HepG2 (cell line): ENCODE measurements at regions not wholly inside any gene's neighbourhood (a gene's known extent, or its start where the extent isn't known, plus 50 kb on each side); places are given as distances from the start of the nearest gene placed in this dataset.

Source experiments
- ATAC-seq: fragments of 200-7000 bp; cut with Tn5 transposase; 3 replicates; pipeline ENCODE4 v1.9.1; 2020; ENCODE audit warnings: mild to moderate bottlenecking, moderate library complexity
- BruUV-seq: library from RNA; stranded (reverse); fragments of 400-500 nt; replicated peaks from 2 replicates; lab custom pipeline; 2021; lab: Mats Ljungman, UMichigan
- CTCF ChIA-PET: fragments of 300-600 bp; formaldehyde crosslinking; extraction: SDS; loops from one replicate; lab custom pipeline; 2021; ENCODE audit warnings: low total read pairs, inconsistent platforms, low intra/inter-chr PET ratio; lab: Yijun Ruan, JAX
- POLR2A ChIA-PET: fragments of 350-600 bp; sonication (Branson Sonifier 250); formaldehyde crosslinking; loops from one replicate; lab custom pipeline; 2020; ENCODE audit warnings: antibody characterized with exemption, inconsistent platforms; lab: Yijun Ruan, JAX
- DNase-seq: peaks from one replicate; pipeline ENCODE4 v3.0.0-alpha.2; 2015; ENCODE audit warnings: low spot score
- FAIRE-seq: peaks from 3 replicates; lab custom pipeline; 2011; peaks lifted over from hg19 to GRCh38; lab: Jason Lieb, UNC
- H2AFZ ChIP-seq: one replicate; pipeline ENCODE4 v1.6.1; 2011; ENCODE audit warnings: low read length, inconsistent platforms
- H3K27ac ChIP-seq: fragments of 300-600 bp; 3 replicates; pipeline ENCODE4 v1.8.0; 2011; ENCODE audit warnings: mixed run types, mild to moderate bottlenecking, mixed read lengths, low read length, inconsistent platforms; ENCODE audit not compliant: insufficient read depth; ENCODE audit errors: extremely low read length
- H3K27me3 ChIP-seq, 2 experiments: fragments of 200-600 bp in 1 of 2; 2 replicates in 1 of 2; 3 replicates in 1 of 2; pipeline versions ENCODE4 v1.6.0 to v1.8.0; 2011; ENCODE audit warnings: low read length in 2 of 2, mild to moderate bottlenecking in 2 of 2, moderate library complexity in 2 of 2, inconsistent platforms in 1 of 2; ENCODE audit not compliant: insufficient read depth in 2 of 2, control insufficient read depth in 1 of 2
- H3K36me3 ChIP-seq, 2 experiments: fragments of 200-600 bp in 1 of 2; replicated peaks in 1 of 2; 2 replicates in 1 of 2; 3 replicates in 1 of 2; pipeline versions ENCODE4 v1.5.1 to v1.8.0; 2011; ENCODE audit warnings: low read length in 2 of 2, inconsistent platforms in 1 of 2; ENCODE audit not compliant: insufficient read depth in 2 of 2, control insufficient read depth in 1 of 2
- H3K4me1 ChIP-seq: 2 replicates; pipeline ENCODE4 v1.5.1; 2012; ENCODE audit warnings: low read length, inconsistent platforms; ENCODE audit not compliant: insufficient read depth
- H3K4me2 ChIP-seq: 2 replicates; pipeline ENCODE4 v1.6.0; 2011; ENCODE audit warnings: low read depth, low read length, inconsistent platforms
- H3K4me3 ChIP-seq, 3 experiments: fragments of 200-600 bp in 1 of 3; sonication (generic), shearing (Covaris generic) in 1 of 3; replicated peaks in 1 of 3; 2 replicates each; pipeline ENCODE4 v1.5.1; 2011 to 2016; ENCODE audit warnings: low read length in 3 of 3, inconsistent platforms in 2 of 3, low read depth in 2 of 3, mild to moderate bottlenecking in 2 of 3, control low read depth in 1 of 3, mixed read lengths in 1 of 3; ENCODE audit not compliant: insufficient read depth in 1 of 3
- H3K79me2 ChIP-seq: one replicate; pipeline ENCODE4 v1.6.1; 2011; ENCODE audit warnings: low read length, inconsistent platforms; ENCODE audit not compliant: insufficient read depth
- H3K9ac ChIP-seq: 2 replicates; pipeline ENCODE4 v1.6.0; 2011; ENCODE audit warnings: mild to moderate bottlenecking, low read depth, low read length, inconsistent platforms; ENCODE audit not compliant: insufficient read depth
- H3K9me3 ChIP-seq: 2 replicates; pipeline ENCODE4 v1.5.1; 2012; ENCODE audit warnings: mild to moderate bottlenecking, low read length
- H4K20me1 ChIP-seq: 2 replicates; pipeline ENCODE4 v1.6.0; 2011; ENCODE audit warnings: inconsistent platforms, mild to moderate bottlenecking, low read length, moderate library complexity; ENCODE audit not compliant: insufficient read depth
- ATF7 ChIP-seq, 2 experiments: fragments of 450-650 bp in 1 of 2; sonication (generic) in 1 of 2; formaldehyde crosslinking in 1 of 2; IDR thresholded peaks; 2 replicates each; pipeline versions ENCODE4 v1.4.0 to v1.6.1; 2016 to 2020; ENCODE audit warnings: antibody characterized with exemption in 1 of 2, mild to moderate bottlenecking in 1 of 2, missing genetic modification reagents in 1 of 2
- GATA4 ChIP-seq: sonication (generic); IDR thresholded peaks from 2 replicates; pipeline ENCODE4 v1.6.1; 2016; ENCODE audit warnings: antibody characterized with exemption, low read depth, borderline replicate concordance
- MZF1 ChIP-seq: sonication (generic); formaldehyde crosslinking; IDR thresholded peaks from 2 replicates; pipeline ENCODE4 v1.8.1; 2023; ENCODE audit warnings: mild to moderate bottlenecking, missing genetic modification reagents, borderline replicate concordance
- PRDM15 ChIP-seq: sonication (generic); formaldehyde crosslinking; IDR thresholded peaks from 2 replicates; pipeline ENCODE4 v1.4.0; 2020; ENCODE audit warnings: missing genetic modification reagents
- SMARCE1 ChIP-seq: fragments of 450-650 bp; IDR thresholded peaks from 2 replicates; pipeline ENCODE4 v1.6.1; 2017; ENCODE audit warnings: borderline replicate concordance
- SPEN ChIP-seq: sonication (generic); formaldehyde crosslinking; IDR thresholded peaks from 2 replicates; pipeline ENCODE4 v1.5.1; 2020; ENCODE audit warnings: low read depth, mild to moderate bottlenecking, missing genetic modification reagents
- THRA ChIP-seq: sonication (generic); formaldehyde crosslinking; IDR thresholded peaks from 2 replicates; pipeline ENCODE4 v1.4.0; 2020; ENCODE audit warnings: missing genetic modification reagents, borderline replicate concordance
- ZNF205 ChIP-seq: IDR thresholded peaks from 2 replicates; pipeline ENCODE4 v1.6.1; 2018; ENCODE audit warnings: missing biosample characterization, missing genetic modification reagents
- ZNF274 ChIP-seq: sonication (generic); formaldehyde crosslinking; IDR thresholded peaks from 2 replicates; pipeline ENCODE4 v1.5.1; 2020; ENCODE audit warnings: mild to moderate bottlenecking, missing genetic modification reagents
- in situ Hi-C: cut with HindIII; loops from 2 replicates; pipeline ENCODE4 v1.10.0; 2017; ENCODE audit warnings: low pct_unique_long_range_greater_than_20kb; ENCODE audit not compliant: extremely low pct_ligation_motif_present
- intact Hi-C: fragments of 100-400 bp; cut with micrococcal nuclease; formaldehyde crosslinking; loops from one replicate; pipeline ENCODE4 v1.10.0; 2022; ENCODE audit not compliant: unreplicated experiment

GRCh38 chr12:84631020-84631419 lies 281.6 kb downstream of the SLC6A15 start:
- no peak overlapping the region for H3K4me3 ChIP-seq
- FAIRE-seq (no peak), DNase-seq (no peak), ATAC-seq (no peak)
- no peak overlapping the region for H3K27ac ChIP-seq
- H3K79me2 ChIP-seq, result no peaks in the 10 kb centered on the region
- ChIA-PET POLR2A (no interaction called here), CTCF (no interaction called here)
- H3K9me3 ChIP-seq, result no peaks in the 10 kb centered on the region
- no peak overlapping the region for H3K9ac ChIP-seq
- BruUV-seq, result no TSS peak
- H2AFZ ChIP-seq, result no peak overlapping the region
- no peaks in the 10 kb centered on the region for H3K27me3 ChIP-seq
- H3K36me3 ChIP-seq, result no peaks in the 10 kb centered on the region
- in situ Hi-C loops (no loop called here), intact Hi-C loops (no loop called here)
- H3K4me1 ChIP-seq, result no peaks in the 10 kb centered on the region
- TF ChIP-seq PRDM15 (CRISPR knock-in tag) (no peak), SPEN (CRISPR knock-in tag) (no peak), ZNF274 (no peak), SMARCE1 (no peak), THRA (no peak), ZNF205 (CRISPR knock-in tag) (no peak), GATA4 (no peak), ATF7 (IDR thresholded peaks at IDR 0.05) (no peak), ATF7 (CRISPR knock-in tag; IDR thresholded peaks at IDR 0.05) (no peak), MZF1 (CRISPR knock-in tag) (no peak)
- no peaks in the 10 kb centered on the region for H4K20me1 ChIP-seq
- no peak overlapping the region for H3K4me2 ChIP-seq
